C4-2B (cell line): ENCODE measurements at regions not wholly inside any gene's neighbourhood (a gene's known extent, or its start where the extent isn't known, plus 50 kb on each side); places are given as distances from the start of the nearest gene placed in this dataset.

Experiments
- CTCF ChIP-seq: fragments of 450-650 bp; conservative IDR thresholded peaks from 2 replicates; pipeline ENCODE4 v1.5.1; 2017; ENCODE audit warnings: mild to moderate bottlenecking
- ZFX ChIP-seq: fragments of 450-650 bp; IDR thresholded peaks from 2 replicates; pipeline ENCODE4 v1.6.1; 2017

- TF ChIP-seq CTCF = no peak
- no peak for TF ChIP-seq ZFX
These were observed 339.3 kb downstream of the BRINP1 start for GRCh38 chr9:119029886-119030285.
